ENCODE measurements at regions not wholly inside any gene's neighbourhood (a gene's known extent, or its start where the extent isn't known, plus 50 kb on each side); places are given as distances from the start of the nearest gene placed in this dataset.

DNA sequence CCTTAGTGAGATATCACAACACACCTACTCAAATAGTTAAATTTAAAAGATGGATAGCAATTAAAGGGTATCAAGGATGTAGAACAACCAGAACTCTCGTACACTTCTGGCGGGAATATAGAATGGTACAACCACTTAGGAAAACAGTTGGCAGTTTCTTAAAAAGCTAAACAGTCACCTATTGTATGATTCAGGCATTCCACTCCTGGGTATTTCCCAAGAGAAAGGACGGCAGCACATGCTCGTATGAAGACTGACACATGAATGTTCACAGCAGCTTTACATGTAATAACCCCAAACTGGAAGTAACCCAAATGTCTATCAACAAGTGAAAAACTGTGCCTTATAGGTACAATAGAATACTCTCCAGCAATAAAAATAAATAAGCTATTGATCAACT is 465.2 kb downstream of the VRK1 start:
- no peaks in the 10 kb centered on the region for H3K79me2 ChIP-seq (ENCODE audit: insufficient read depth)
- TF ChIP-seq GATA2 (CRISPR knock-in tag; IDR thresholded peaks at IDR 0.05) (no peak), ZBTB33 (IDR thresholded peaks at IDR 0.05; ENCODE audit: borderline replicate concordance, low read depth) (no peak), SIN3A (IDR thresholded peaks at IDR 0.05; ENCODE audit: borderline replicate concordance, low read depth, low read length) (no peak)
- H3F3A ChIP-seq (replicated peaks; ENCODE audit: insufficient read depth) = peaks cover 1% of the 10 kb centered on the region
- H3K9me2 ChIP-seq = no peaks in the 10 kb centered on the region
- WGBS (ENCODE audit: low lambda C conversion rate) = 6% methylated on average over 4 of the region's 4 CpGs
- H3K4me2 ChIP-seq = no peak overlapping the region
- ChIA-PET POLR2A (no interaction called here), CTCF (no interaction called here)
- no peak overlapping the region for H2AFZ ChIP-seq (ENCODE audit: low read depth)
- H3K36me3 ChIP-seq (replicated peaks in 1 of 2; ENCODE audit: control insufficient read depth in 1 of 2, insufficient read depth in 2 of 2, low read length in 1 of 2) = no peaks in the 10 kb centered on the region
- no peaks in the 10 kb centered on the region for H4K20me1 ChIP-seq (ENCODE audit: insufficient read depth)
- no peak overlapping the region for H3K27ac ChIP-seq (ENCODE audit: low read depth in 2 of 2, low read length in 1 of 2)
- no peaks in the 10 kb centered on the region; a peak in 1 of 4 replicates for H3K4me1 ChIP-seq (ENCODE audit: control insufficient read depth in 1 of 2, insufficient read depth in 2 of 2, low read depth in 1 of 2, low read length in 1 of 2)
- H3K27me3 ChIP-seq (ENCODE audit: insufficient read depth) = no peaks in the 10 kb centered on the region
- no peak overlapping the region for H3K9ac ChIP-seq
- H3K4me3 ChIP-seq (ENCODE audit: low read depth in 2 of 2, low read length in 1 of 2) = no peak overlapping the region
- DNase-seq = no peak
- H3K9me3 ChIP-seq = no peaks in the 10 kb centered on the region

DNA sequence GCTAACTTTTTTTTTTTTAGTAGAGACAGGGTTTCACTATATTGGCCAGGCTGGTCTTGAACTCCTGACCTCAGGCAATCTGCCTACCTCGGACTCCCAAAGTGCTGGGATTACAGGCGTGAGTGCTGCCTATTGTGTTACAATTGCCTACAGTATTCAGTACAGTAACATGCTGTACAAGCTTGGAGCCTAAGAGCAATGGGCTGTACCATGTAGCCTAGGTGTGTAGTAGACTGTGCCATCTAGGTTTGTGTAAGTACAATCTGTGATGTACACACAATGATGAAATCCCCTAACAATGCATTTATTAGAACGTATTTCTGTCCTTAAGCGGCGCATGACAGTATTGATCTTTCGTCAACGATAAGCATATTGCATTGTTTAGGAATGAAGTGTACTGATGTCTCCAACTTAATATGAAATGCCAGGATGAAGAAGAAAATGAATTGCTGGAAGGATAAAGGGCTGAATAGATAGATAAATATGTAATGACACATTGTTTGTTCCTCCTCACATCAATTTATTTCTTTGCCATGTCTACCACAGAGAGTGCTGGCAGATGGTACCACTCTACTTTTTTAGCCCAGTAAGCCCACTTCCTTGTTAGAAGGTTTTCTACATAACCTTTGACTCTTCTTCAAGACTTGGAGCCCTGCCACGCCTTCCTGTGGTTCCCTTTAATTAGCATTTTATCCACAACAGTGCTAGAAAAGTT is 467.5 kb downstream of the VRK1 start:
- CTCF ChIA-PET = no interaction called here

More for the DNA sequence above, 467.5 kb downstream of the VRK1 start:
- 40% methylated on average over 8 of the region's 8 CpGs for WGBS (ENCODE audit: low lambda C conversion rate)
- TF ChIP-seq, protein P1, sequence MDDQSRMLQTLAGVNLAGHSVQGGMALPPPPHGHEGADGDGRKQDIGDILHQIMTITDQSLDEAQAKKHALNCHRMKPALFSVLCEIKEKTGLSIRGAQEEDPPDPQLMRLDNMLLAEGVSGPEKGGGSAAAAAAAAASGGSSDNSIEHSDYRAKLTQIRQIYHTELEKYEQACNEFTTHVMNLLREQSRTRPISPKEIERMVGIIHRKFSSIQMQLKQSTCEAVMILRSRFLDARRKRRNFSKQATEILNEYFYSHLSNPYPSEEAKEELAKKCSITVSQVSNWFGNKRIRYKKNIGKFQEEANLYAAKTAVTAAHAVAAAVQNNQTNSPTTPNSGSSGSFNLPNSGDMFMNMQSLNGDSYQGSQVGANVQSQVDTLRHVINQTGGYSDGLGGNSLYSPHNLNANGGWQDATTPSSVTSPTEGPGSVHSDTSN (IDR thresholded peaks at IDR 0.05) = no peak
- TF ChIP-seq ZBTB33 (IDR thresholded peaks at IDR 0.05; ENCODE audit: borderline replicate concordance, low read depth) (no peak), EZH2phosphoT487 (IDR thresholded peaks at IDR 0.05; ENCODE audit: borderline replicate concordance, low read depth) (no peak), SIN3A (IDR thresholded peaks at IDR 0.05; ENCODE audit: borderline replicate concordance, low read depth, low read length) (no peak), RAD21 (IDR thresholded peaks at IDR 0.05; ENCODE audit: low read length) (no peak), MXI1 (IDR thresholded peaks at IDR 0.05; ENCODE audit: low read depth, low read length) (no peak), FOXM1 (IDR thresholded peaks at IDR 0.05; ENCODE audit: low read depth) (no peak), REST (IDR thresholded peaks at IDR 0.05; ENCODE audit: low read depth, low read length) (no peak), FOXJ3 (CRISPR knock-in tag; IDR thresholded peaks at IDR 0.05) (no peak)
- TF ChIP-seq, protein P2, sequence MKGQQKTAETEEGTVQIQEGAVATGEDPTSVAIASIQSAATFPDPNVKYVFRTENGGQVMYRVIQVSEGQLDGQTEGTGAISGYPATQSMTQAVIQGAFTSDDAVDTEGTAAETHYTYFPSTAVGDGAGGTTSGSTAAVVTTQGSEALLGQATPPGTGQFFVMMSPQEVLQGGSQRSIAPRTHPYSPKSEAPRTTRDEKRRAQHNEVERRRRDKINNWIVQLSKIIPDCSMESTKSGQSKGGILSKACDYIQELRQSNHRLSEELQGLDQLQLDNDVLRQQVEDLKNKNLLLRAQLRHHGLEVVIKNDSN (IDR thresholded peaks at IDR 0.05; ENCODE audit: borderline replicate concordance, low read depth) = no peak
- no peak overlapping the region for H3K4me2 ChIP-seq
- no peaks in the 10 kb centered on the region for H3K36me3 ChIP-seq (replicated peaks in 1 of 2; ENCODE audit: control insufficient read depth in 1 of 2, insufficient read depth in 2 of 2, low read length in 1 of 2)
- H3K27ac ChIP-seq (ENCODE audit: low read depth in 2 of 2, low read length in 1 of 2) = no peak overlapping the region
- no peaks in the 10 kb centered on the region for H3K9me3 ChIP-seq
- no peak overlapping the region for H3K9ac ChIP-seq
- H3F3A ChIP-seq (replicated peaks; ENCODE audit: insufficient read depth) = peaks cover 2% of the 10 kb centered on the region
- DNase-seq = no peak
- no peaks in the 10 kb centered on the region; a peak in 1 of 4 replicates for H3K4me1 ChIP-seq (ENCODE audit: control insufficient read depth in 1 of 2, insufficient read depth in 2 of 2, low read depth in 1 of 2, low read length in 1 of 2)
- H3K9me2 ChIP-seq = no peaks in the 10 kb centered on the region
- no peak overlapping the region for H2AFZ ChIP-seq (ENCODE audit: low read depth)
- POLR2A ChIA-PET = no interaction called here
- no peaks in the 10 kb centered on the region for H3K79me2 ChIP-seq (ENCODE audit: insufficient read depth)
- no peaks in the 10 kb centered on the region for H4K20me1 ChIP-seq (ENCODE audit: insufficient read depth)
- H3K4me3 ChIP-seq (ENCODE audit: low read depth in 2 of 2, low read length in 1 of 2) = no peak overlapping the region
- H3K27me3 ChIP-seq (ENCODE audit: insufficient read depth) = no peaks in the 10 kb centered on the region

All from SK-N-SH (cell line).